Cardiac fibroblast (primary cell): ENCODE measurements at regions not wholly inside any gene's neighbourhood (a gene's known extent, or its start where the extent isn't known, plus 50 kb on each side); places are given as distances from the start of the nearest gene placed in this dataset.
"Not testable (repeated sequence)": the region's sequence is repeated elsewhere in the genome, so short reads cannot be mapped to it uniquely, and the experiment has no call there.

Experiments used
- DNase-seq, 2 donors: peaks; one replicate each; pipeline versions ENCODE4 v3.0.0 to v3.0.0-alpha.2; 2010; ENCODE audit warnings: low read depth in 2 of 2
- H3K4me3 ChIP-seq, 2 donors: replicated peaks in 1 of 2; 1 replicate in 1 of 2; 2 replicates in 1 of 2; pipeline ENCODE4 v1.5.1; 2011; ENCODE audit warnings: low read depth in 2 of 2, low read length in 2 of 2, mild to moderate bottlenecking in 2 of 2, moderate library complexity in 1 of 2
- CTCF ChIP-seq: IDR thresholded peaks from one replicate; pipeline ENCODE4 v1.5.1; 2011; ENCODE audit warnings: low read depth, mild to moderate bottlenecking, low read length, inconsistent platforms

GRCh38 chr7:89687211-89687610 lies 467.1 kb upstream of the STEAP1 start:
- TF ChIP-seq CTCF: no peak
- DNase-seq: no peak
- H3K4me3 ChIP-seq: no peak overlapping the region

GRCh38 chr7:89695241-89695640 lies 459.0 kb upstream of the STEAP1 start:
- H3K4me3 ChIP-seq: no peak overlapping the region
- no peak for TF ChIP-seq CTCF
- DNase-seq: no peak

GRCh38 chr7:89714131-89714530 lies 440.1 kb upstream of the STEAP1 start:
- no peak for TF ChIP-seq CTCF
- H3K4me3 ChIP-seq: no peak overlapping the region
- no peak for DNase-seq

GRCh38 chr7:89718941-89719340 lies 435.3 kb upstream of the STEAP1 start:
- DNase-seq, H3K4me3 ChIP-seq: not testable (repeated sequence)

GRCh38 chr7:89728481-89728880 lies 425.8 kb upstream of the STEAP1 start:
- no peak for TF ChIP-seq CTCF
- DNase-seq: no peak
- no peak overlapping the region for H3K4me3 ChIP-seq

- no peak overlapping the region for H3K4me3 ChIP-seq
- DNase-seq: no peak
- TF ChIP-seq CTCF: no peak
Observed at GRCh38 chr7:89731751-89732445, 422.4 kb upstream of the STEAP1 start.

GRCh38 chr7:89738549-89738948 lies 415.7 kb upstream of the STEAP1 start:
- no peak overlapping the region for H3K4me3 ChIP-seq
- DNase-seq: no peak
- no peak for TF ChIP-seq CTCF
